ENCODE measurements at regions not wholly inside any gene's neighbourhood (a gene's known extent, or its start where the extent isn't known, plus 50 kb on each side); places are given as distances from the start of the nearest gene placed in this dataset.

- no peak for TF ChIP-seq CTCF (IDR thresholded peaks at IDR 0.05)
- TF ChIP-seq POLR2A (IDR thresholded peaks at IDR 0.05), result no peak
These were observed 211.2 kb downstream of the GBA3 start for GRCh38 chr4:22903913-22904312.
